NCI-H2029 (cell line): ENCODE measurements at regions not wholly inside any gene's neighbourhood (a gene's known extent, or its start where the extent isn't known, plus 50 kb on each side); places are given as distances from the start of the nearest gene placed in this dataset.
"Not testable (repeated sequence)": the region's sequence is repeated elsewhere in the genome, so short reads cannot be mapped to it uniquely, and the experiment has no call there.

Experiments
- DNase-seq: peaks from one replicate; lab custom pipeline; 2025; lab: John Stamatoyannopoulos, UW

DNA sequence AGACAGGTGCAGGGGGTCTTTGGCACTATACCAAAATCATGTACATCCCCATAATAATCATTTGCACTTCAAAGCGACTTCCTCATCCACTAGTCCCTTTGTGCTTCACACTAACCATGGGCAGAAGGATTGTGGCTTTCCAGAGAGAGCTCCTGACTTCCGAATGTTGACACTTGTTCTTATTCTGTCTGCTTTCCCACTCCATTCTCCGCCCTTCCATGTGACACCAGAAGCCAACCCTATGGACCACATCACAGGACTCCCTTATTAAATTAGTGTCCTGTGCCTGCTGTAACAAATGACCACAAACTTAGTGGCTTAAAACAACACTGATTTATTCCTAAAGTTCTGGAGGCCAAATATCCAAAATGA, 91.6 kb downstream of the CMC2 start:
- no peak for DNase-seq

DNA sequence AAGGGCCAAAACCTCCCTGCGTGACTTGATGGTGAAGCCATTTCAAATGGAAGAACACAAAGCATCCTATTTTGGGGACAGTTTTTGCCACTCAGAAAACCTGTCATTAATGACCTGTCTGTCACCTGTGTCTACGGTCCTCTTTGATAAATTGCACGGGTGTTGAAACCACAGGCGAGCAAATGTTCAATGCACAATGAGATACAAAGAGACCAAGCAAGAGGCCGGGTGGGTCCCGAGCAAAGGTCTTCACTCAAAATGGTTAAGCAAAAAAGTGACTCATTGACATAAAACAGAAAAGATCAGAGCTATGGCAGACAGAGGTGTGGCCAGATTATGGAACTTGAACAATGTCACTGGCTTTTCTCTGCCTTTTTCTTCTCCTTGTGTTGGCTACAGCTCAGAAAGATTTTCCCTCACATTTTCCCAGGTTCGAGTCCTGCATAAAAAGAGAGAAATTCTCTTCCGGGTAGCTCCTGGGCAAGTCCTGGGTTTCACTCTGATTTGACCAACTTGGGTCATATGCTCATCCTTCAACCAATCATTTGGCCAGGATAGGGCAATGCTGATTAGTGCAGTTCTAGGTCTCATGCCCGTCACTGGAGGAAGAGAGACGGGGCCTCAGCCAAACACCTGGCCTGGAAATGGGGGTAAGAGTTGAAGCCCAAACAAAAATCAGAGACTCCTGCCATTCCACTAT, 92.2 kb downstream of the CMC2 start:
- DNase-seq = no peak

DNA sequence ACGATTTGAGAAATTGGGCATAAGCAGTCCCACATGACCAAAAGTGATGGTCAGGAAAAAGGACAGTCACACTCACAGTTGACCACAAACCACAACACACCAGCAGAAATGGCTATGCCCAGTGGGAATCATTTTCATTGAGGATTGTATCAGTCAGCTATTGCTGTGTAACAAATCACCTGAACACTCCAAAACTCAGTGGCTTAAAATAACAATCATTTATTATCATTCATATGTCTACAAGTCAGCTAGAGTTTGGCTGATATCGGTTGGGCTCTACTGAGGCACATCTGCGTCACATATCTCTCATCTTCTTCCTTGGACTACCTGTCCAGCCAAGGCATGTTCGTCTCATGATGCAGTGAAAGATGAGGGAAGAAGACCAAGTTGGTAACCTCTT, 93.3 kb downstream of the CMC2 start:
- DNase-seq = no peak

GRCh38 chr16:80912651-80913050, 94.0 kb downstream of the CMC2 start:
- DNase-seq = no peak

DNA sequence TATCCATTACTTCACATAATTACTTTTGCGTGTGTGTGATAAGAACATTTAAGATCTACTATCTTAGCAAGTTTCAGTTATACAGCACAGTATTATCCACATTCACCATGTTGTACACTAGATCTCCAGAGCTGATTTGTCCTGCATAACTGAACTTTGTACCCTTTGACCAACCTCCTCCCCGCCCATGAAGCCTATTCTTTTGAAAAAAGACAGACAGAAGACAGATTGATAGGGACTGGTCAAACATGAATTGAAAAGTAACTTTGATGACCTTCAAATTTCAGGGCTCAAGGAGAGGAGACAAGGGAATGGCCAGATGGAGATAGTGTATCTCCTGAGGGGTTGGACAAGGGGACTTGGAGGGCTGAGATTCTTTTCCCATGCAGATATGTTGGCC, 96.3 kb downstream of the CMC2 start:
- DNase-seq = no peak

DNA sequence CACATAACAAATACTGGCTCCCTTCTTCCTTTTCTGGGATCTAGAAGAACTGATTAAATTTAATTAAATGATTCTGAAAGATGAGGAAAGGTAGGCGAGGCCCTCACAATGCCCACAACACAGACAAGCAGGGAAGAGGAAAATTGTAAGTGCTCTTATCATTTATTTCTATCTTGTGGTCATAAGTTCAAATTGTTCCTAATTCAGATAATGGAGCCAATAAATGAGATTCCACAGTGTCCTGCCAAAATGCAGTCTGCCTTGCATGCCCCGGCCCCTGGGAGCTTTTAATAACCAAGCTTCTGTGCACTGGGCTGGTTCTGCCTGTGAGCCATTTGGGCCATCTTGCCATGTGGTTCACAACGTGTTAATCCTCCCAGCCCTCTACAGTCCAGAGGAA, 97.0 kb downstream of the CMC2 start:
- no peak for DNase-seq

DNA sequence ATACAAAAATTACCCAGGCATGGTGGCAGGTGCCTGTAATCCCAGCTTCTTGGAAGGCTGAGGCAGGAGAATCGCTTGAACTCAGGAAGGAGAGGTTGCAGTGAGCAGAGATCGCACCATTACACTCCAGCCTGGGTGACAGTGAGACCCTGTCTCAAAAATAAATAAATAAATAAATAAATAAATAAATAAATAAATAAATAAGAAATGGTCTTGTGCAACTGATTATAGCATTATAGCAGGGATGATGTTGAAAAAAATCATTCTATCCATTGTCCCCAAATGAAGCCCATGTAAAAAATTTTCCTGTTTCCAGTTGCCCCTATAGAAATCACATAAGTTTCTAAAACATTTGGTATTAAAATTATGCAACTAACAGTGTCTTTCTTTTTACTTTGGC, 100.5 kb downstream of the CMC2 start:
- DNase-seq = not testable (repeated sequence)

- DNase-seq = no peak
These were observed 99.2 kb upstream of the CDYL2 start for GRCh38 chr16:80903616-80904015.

GRCh38 chr16:80902306-80903110, 98.1 kb upstream of the CDYL2 start:
- DNase-seq = no peak

GRCh38 chr16:80900593-80900954, 96.2 kb upstream of the CDYL2 start:
- DNase-seq = no peak

GRCh38 chr16:80899809-80900592, 95.6 kb upstream of the CDYL2 start:
- DNase-seq = peak; percentile 54

DNA sequence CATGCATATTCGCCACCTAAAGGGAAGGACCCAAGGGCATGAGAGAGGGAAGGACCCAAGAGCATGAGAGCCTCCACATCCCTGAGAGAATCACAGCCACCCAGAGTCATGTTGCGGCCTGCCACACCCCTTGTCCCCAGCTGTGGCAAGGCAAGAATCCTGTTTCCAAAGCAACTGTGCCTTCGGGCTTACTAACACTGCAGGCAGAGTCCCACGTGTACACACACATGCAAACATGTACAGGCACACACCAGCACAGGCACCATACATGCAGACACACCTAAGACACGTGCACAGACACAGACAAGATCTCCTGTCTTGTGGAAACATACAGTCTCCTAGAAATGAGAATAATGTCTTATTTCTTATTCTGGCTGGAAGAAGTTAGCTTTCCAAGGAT, 92.4 kb upstream of the CDYL2 start:
- no peak for DNase-seq

GRCh38 chr16:80894091-80894490, 89.7 kb upstream of the CDYL2 start:
- DNase-seq = no peak

DNA sequence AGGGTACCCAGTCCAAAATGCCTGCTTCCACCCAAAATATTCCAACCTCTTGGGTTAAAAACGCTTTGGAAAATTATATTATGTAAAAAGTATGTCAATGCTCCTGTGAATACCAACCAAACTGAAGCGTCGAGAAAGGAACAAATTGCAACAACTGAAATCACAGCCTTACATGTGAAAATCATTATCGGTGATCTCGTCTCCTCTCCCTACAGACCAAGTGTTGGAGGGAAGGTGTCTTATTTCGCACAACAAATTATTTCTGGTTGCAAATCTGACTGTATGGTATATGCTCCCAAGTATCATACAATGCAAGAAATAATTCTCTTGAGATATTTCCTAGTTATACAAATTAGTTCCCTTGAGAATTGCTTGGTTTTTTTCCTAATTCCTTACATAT, 89.3 kb upstream of the CDYL2 start:
- DNase-seq = no peak

GRCh38 chr16:80892395-80892794, 88.0 kb upstream of the CDYL2 start:
- DNase-seq = not testable (repeated sequence)

- DNase-seq = no peak
These were observed 85.5 kb upstream of the CDYL2 start for GRCh38 chr16:80889779-80890359.

GRCh38 chr16:80887062-80887461, 82.7 kb upstream of the CDYL2 start:
- DNase-seq = no peak

DNA sequence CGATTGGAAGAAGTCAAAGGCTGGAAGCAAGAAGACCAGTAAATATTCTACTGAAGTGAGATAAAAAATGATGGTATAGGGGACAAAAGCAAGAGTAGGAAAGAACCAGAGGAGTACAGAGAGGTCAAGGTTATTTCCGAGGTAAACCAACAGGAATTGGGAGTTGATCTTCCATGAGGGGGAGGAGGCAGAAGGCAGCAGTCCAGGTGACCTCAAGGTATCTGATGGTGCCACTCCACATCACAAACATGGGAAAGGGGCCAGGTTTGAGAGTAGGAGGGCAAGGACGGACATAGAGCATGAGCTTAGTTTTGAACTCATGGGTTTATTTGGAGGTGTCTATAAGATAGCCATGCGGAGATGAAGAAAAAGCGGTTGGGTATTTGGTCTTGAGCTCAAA, 79.4 kb upstream of the CDYL2 start:
- DNase-seq = no peak

DNA sequence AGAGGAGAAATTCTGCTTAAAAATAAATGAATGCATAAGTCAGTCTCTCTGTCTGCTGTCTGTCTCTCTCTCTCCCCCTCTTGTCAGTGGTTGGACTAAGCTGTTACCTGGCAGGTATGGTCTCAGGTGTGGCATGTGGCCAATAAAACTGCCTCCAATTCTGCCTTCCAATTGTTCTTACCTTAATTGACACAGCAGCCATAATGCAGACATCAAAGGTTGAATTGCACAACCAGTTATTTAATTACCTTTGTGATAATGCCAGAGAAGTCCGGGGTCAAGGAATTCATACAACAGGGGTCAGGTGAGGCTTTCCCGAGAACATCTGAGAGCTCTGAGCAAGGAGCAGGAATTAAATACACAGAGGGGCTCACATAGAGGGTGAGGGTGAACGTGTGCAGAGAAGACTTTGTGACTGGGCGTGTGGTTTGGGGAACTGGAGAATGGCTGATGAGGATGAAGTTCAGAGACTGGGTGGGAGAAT, 78.8 kb upstream of the CDYL2 start:
- DNase-seq = no peak

DNA sequence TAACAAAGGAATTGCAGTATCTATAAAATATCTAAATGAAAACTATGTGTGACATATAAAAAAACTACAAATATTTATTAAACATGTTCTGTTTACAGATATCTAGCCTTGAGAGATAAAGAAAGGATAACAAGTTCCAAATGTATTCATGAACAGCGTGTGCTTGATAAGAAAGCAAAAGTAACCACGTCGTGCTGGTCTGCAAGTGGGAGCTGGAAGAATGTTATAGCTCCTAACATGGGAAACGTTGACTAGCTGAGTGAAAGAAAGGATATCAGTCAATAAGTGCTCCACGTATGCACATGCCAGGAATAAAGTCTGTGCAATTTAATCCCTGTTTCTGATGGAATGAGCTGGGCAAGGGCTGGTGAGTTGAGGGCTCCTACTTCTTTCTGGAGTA, 71.2 kb upstream of the CDYL2 start:
- DNase-seq = no peak

- no peak for DNase-seq
These were observed 70.5 kb upstream of the CDYL2 start for GRCh38 chr16:80874925-80875324.

DNA sequence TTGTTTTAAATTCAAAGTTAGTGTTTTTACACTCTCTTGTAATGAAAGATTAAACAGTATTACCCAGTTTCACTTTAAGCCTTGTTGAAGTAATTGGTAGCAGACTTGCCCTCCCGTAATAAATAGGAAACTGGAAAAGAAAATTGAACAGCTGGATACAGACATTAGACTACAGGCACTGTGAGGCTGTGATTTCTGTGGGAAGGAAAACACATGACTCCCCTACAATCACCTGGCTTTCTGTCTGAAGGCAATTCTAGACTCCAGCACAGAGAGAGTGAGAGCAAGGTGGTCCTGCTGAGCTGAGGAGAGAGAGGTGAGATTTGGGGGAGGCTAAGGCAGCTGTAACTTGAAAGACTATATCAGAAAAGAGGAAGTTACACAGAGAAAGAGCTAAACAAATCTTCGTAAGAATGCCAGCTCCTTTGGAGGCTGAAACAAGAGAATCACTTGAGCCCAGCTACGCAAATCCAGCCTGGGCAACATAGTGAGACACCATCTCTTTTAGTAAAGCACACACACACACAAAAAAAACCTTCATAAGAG, 57.8 kb upstream of the CDYL2 start:
- DNase-seq = no peak
